ENCODE measurements at regions not wholly inside any gene's neighbourhood (a gene's known extent, or its start where the extent isn't known, plus 50 kb on each side); places are given as distances from the start of the nearest gene placed in this dataset.
A peak's percentile ranks its signal among the peaks of the same experiment; 100 is the strongest.

GRCh38 chr9:2300325-2300724, 285.2 kb downstream of the SMARCA2 start:
- in situ Hi-C loops (cut with MboI; ENCODE audit: low pct_unique_long_range_greater_than_20kb, low sequenced_read_pairs), result no loop called here
- DNase-seq, result no peak

- in situ Hi-C loops (cut with MboI; ENCODE audit: low pct_unique_long_range_greater_than_20kb, low sequenced_read_pairs), result no loop called here
- DNase-seq, result no peak
These were observed 287.5 kb downstream of the SMARCA2 start for GRCh38 chr9:2302606-2303005.

GRCh38 chr9:2303056-2303455, 287.9 kb downstream of the SMARCA2 start:
- DNase-seq, result no peak
- in situ Hi-C loops (cut with MboI; ENCODE audit: low pct_unique_long_range_greater_than_20kb, low sequenced_read_pairs), result no loop called here

DNA sequence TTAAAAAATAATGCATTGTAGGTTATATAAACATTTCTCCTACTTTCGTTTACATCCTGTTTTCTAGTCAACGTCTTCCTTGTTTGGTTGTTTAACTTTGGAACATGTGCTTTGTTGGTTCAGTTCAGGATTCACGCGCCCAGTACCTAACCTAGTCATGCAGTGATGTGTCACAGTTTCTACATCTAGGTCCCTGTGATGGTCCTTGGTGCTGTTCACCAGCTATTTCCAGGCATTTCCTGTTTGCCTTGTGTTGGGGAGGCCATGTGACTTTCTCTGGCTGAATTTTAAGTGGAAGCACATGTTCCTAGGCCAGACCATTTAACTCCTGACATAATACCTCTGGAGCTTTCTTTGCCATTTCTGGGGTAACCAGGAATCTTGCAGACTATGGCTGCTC, 292.3 kb downstream of the SMARCA2 start:
- in situ Hi-C loops (cut with MboI; ENCODE audit: low pct_unique_long_range_greater_than_20kb, low sequenced_read_pairs), result no loop called here
- no peak for DNase-seq

DNA sequence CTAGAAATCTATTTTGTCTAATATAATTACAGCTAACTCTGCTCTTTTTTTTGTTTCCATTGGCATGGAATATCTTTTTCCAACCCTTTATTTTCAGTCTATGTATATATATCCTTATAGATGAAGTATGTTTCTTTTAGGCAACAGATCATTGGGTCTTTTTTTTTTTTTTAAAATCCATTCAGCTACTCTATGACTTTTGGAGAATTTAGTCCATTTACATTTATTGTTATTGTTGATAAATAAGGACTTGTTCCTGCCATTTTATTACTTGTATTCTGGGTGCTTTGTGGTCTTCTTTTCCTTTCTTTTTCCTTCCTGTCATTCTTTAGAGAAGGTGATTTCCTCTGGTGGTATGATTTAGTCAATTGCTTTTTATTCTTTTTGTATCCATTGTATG, 296.8 kb downstream of the SMARCA2 start:
- no peak for DNase-seq
- in situ Hi-C loops (cut with MboI; ENCODE audit: low pct_unique_long_range_greater_than_20kb, low sequenced_read_pairs), result no loop called here

GRCh38 chr9:2313512-2313911, 298.4 kb downstream of the SMARCA2 start:
- in situ Hi-C loops (cut with MboI; ENCODE audit: low pct_unique_long_range_greater_than_20kb, low sequenced_read_pairs), result no loop called here
- no peak for DNase-seq

- in situ Hi-C loops (cut with MboI; ENCODE audit: low pct_unique_long_range_greater_than_20kb, low sequenced_read_pairs), result no loop called here
- DNase-seq, result no peak
These were observed 302.4 kb downstream of the SMARCA2 start for GRCh38 chr9:2317591-2317990.

GRCh38 chr9:2319421-2319820, 302.2 kb upstream of the VLDLR start:
- DNase-seq, result no peak
- in situ Hi-C loops (cut with MboI; ENCODE audit: low pct_unique_long_range_greater_than_20kb, low sequenced_read_pairs), result no loop called here

- no peak for DNase-seq
These were observed 301.5 kb upstream of the VLDLR start for GRCh38 chr9:2320114-2320513.

GRCh38 chr9:2320632-2321031, 301.0 kb upstream of the VLDLR start:
- no peak for DNase-seq
- in situ Hi-C loops (cut with MboI; ENCODE audit: low pct_unique_long_range_greater_than_20kb, low sequenced_read_pairs), result no loop called here

More at GRCh38 chr9:2320114-2320513, 301.5 kb upstream of the VLDLR start:
- in situ Hi-C loops (cut with MboI; ENCODE audit: low pct_unique_long_range_greater_than_20kb, low sequenced_read_pairs), result no loop called here

GRCh38 chr9:2321523-2322148, 300.0 kb upstream of the VLDLR start:
- peak; percentile 41 for DNase-seq
- in situ Hi-C loops (cut with MboI; ENCODE audit: low pct_unique_long_range_greater_than_20kb, low sequenced_read_pairs), result no loop called here

GRCh38 chr9:2324742-2325141, 296.8 kb upstream of the VLDLR start:
- in situ Hi-C loops (cut with MboI; ENCODE audit: low pct_unique_long_range_greater_than_20kb, low sequenced_read_pairs), result no loop called here
- DNase-seq, result no peak

DNA sequence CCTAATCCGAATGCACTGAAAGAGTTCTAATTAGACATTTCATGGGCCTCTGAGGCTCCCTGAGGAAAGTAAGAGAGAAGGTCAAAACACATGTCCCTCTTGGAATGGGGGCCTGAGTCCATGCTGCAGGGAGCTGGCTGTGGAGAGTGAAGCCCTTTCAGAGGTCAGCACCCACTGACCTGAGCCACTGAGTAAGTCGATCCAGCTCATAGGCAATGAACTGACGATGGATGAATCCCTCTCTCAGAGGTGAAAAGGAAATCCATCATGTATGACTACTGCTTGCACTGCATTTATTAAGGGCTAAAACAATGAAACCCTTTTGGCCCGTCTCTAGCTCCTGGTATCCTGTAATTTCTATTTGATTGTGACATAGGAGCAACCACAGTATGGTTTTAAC, 288.9 kb upstream of the VLDLR start:
- in situ Hi-C loops (cut with MboI; ENCODE audit: low pct_unique_long_range_greater_than_20kb, low sequenced_read_pairs), result no loop called here
- no peak for DNase-seq

DNA sequence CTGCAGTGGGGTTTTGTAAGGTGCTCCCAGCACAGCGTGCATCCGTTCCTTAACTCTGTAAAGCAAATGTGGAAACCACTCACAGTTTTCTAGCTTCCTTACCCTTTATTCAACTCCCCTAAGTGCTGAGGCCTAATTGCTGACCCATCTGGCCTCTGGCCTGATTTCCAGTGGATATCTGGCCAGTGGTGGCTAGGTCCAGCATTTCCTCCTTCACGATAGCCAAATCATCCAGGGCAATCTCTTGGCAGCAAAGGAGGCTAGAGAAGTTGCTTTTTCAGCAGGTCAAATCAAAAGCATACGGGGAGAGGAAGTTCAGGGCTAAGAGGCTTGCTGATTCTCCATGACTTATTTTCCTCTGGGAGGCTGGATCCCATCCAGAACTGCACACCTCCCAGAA, 286.3 kb upstream of the VLDLR start:
- no peak for DNase-seq
- in situ Hi-C loops (cut with MboI; ENCODE audit: low pct_unique_long_range_greater_than_20kb, low sequenced_read_pairs), result no loop called here

GRCh38 chr9:2336055-2336454, 285.5 kb upstream of the VLDLR start:
- peak; percentile 9 for DNase-seq
- in situ Hi-C loops (cut with MboI; ENCODE audit: low pct_unique_long_range_greater_than_20kb, low sequenced_read_pairs), result no loop called here

DNA sequence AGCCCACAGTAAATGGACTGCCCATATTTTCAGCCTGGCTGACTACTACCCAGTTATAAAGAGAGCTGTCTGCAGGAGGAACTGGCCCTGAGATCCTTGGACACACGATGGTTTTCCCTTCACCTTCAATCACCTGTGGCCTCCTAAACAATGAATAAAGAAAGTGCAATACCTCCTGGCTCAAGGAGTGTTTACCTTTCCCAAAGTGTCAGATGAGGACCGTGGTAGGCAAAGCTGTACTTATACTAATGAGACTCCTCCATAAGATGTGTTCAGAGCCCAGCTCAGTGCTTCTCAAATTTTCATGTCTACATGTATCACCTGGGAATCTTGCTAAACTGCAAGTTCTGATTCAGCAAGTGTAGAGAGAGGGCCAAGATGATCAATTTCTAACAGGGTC, 284.5 kb upstream of the VLDLR start:
- no peak for DNase-seq
- in situ Hi-C loops (cut with MboI; ENCODE audit: low pct_unique_long_range_greater_than_20kb, low sequenced_read_pairs), result no loop called here

DNA sequence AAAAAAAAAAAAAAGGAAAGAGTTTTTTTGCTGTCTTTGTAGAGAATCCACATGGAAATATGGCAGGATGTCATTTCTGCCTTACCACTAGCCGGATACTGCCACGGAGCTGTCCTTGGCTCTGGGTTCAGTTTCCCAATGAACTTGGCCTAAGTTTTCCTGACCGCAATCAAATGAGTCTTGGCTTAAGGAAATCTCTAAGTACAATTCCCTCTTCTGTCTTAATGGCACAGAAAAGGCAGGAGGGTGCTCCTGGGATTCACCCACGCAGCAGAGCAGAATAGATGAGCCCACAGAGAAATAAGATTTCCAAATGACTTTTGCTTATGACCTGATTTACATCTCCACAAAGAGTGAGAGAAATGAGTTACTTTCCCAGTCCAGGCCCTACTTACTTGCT, 284.0 kb upstream of the VLDLR start:
- in situ Hi-C loops (cut with MboI; ENCODE audit: low pct_unique_long_range_greater_than_20kb, low sequenced_read_pairs), result no loop called here
- no peak for DNase-seq

GRCh38 chr9:2338777-2339365, 282.7 kb upstream of the VLDLR start:
- DNase-seq, result no peak
- in situ Hi-C loops (cut with MboI; ENCODE audit: low pct_unique_long_range_greater_than_20kb, low sequenced_read_pairs), result no loop called here

- in situ Hi-C loops (cut with MboI; ENCODE audit: low pct_unique_long_range_greater_than_20kb, low sequenced_read_pairs), result no loop called here
These were observed 282.2 kb upstream of the VLDLR start for GRCh38 chr9:2339416-2339815.

GRCh38 chr9:2340046-2340760, 281.4 kb upstream of the VLDLR start:
- no peak for DNase-seq
- in situ Hi-C loops (cut with MboI; ENCODE audit: low pct_unique_long_range_greater_than_20kb, low sequenced_read_pairs), result no loop called here

More at GRCh38 chr9:2339416-2339815, 282.2 kb upstream of the VLDLR start:
- no peak for DNase-seq

DNA sequence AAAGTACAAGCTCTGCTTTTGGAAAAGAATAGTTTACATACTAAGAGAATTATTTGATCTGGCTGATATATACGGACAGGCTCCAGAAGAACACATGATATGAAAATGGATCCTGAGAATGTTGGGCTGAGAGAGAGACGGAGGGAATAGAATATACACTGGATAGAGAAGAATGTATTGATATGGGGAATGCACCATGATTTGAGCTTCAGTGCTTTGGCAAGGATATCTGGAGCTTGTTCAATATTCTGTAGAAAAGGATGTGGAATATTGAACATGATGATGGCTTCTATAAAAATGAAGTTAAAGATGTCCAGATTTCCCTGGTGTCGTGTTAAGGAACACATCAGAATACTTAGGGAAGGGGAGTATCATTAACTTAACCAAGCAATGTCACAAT, 280.5 kb upstream of the VLDLR start:
- in situ Hi-C loops (cut with MboI; ENCODE audit: low pct_unique_long_range_greater_than_20kb, low sequenced_read_pairs), result no loop called here
- DNase-seq, result no peak
